ENCODE measurements at regions not wholly inside any gene's neighbourhood (a gene's known extent, or its start where the extent isn't known, plus 50 kb on each side); places are given as distances from the start of the nearest gene placed in this dataset.

DNA sequence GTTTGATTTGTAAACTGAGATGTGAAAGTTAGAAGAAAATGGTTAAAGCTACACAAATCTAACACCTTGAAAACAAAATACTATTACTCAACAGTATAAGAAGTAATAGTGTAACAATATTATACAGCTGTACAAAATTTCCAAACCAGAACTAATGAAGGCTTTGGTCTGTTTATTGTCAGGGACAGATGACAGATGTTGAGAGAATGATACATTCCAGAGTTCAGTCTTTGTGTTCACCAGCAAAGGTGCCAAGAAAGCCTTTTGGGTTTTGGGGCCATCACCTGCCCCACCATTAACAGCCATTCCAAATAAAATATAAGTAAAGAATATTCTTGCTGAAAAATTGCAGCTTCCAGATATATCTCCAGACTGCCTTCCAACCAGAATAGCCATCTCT is 439.3 kb downstream of the PCDH20 start:
- Mint-ChIP-seq H3K36me3 (no peaks in the 10 kb centered on the region), H3K4me1 (no peaks in the 10 kb centered on the region), H3K9me3 (peaks cover 9% of the 10 kb centered on the region), H3K4me3 (no peak overlapping the region), H3K27ac (no peak overlapping the region)
- ATAC-seq (no peak), DNase-seq (ENCODE audit: low spot score in 2 of 2) (no peak)

DNA sequence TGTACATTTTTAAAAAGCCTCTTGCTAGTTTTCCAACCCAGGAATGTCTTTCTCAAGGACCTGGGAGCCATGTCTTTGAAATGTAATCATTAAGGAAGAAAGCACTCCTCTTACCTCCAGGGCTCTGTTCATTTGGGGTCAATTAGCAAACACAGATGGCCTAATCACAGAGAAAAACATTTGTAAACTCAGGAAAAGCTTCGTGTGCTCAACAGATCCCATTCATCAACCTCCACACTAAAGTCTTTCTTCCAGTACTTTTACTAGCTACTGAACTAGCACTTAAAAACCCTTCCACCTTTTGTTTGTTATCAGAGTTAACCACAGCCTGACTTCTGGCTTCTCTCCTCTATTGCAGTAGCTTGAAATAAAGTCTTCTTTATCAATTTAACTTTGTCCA is 441.4 kb downstream of the PCDH20 start:
- no peaks in the 10 kb centered on the region for H3K4me1 Mint-ChIP-seq
- H3K4me3 Mint-ChIP-seq = no peak overlapping the region
- no peak overlapping the region for H3K27ac Mint-ChIP-seq
- DNase-seq (ENCODE audit: low spot score in 2 of 2) (no peak), ATAC-seq (no peak)
- no peaks in the 10 kb centered on the region for H3K36me3 Mint-ChIP-seq
- peaks cover 9% of the 10 kb centered on the region for H3K9me3 Mint-ChIP-seq

DNA sequence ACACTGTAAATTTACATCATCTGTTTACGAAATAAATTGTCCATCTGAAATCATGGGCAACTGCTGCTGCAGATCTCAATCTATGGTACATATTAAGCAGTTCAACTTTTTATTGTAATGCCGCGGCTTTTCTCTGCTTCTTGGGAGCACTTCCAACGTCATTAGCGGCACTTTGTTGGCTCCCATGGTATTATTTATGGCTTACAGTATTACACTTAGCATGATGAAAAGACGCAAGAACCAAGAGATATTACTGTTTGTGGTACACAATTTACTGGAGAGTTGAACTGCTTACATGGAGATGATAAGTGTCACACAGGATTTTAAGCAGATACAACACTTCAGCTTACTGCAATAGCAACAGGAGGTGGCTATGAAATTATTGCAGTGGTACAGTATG is 442.1 kb downstream of the PCDH20 start:
- H3K27ac Mint-ChIP-seq = no peak overlapping the region

DNA sequence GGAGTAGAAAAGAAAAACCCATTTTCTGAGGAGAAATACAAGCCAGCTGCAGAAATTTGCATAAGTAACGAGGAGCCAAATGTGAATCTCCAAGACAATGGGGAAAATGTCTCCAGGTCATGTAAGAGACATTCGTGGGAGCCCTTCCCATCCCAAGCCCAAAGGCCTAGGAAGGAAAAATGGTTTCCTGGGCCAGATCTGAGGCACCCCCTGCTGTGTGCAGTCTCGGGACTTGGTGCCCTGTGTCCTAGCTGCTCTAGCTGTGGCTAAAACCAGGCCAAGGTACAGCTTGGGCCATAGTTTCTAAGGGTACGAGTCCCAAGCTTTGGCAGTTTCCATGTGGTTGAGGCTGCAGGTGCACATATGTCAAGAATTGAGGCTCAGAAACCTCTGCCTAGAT is 444.9 kb downstream of the PCDH20 start:
- H3K36me3 Mint-ChIP-seq = no peaks in the 10 kb centered on the region
- no peak overlapping the region for H3K4me3 Mint-ChIP-seq
- no peak overlapping the region for H3K27ac Mint-ChIP-seq

More for the DNA sequence above, 442.1 kb downstream of the PCDH20 start:
- no peak for ATAC-seq
- no peaks in the 10 kb centered on the region for H3K4me1 Mint-ChIP-seq
- no peaks in the 10 kb centered on the region for H3K36me3 Mint-ChIP-seq
- no peak for DNase-seq (ENCODE audit: low spot score in 2 of 2)
- H3K4me3 Mint-ChIP-seq = no peak overlapping the region
- H3K9me3 Mint-ChIP-seq = peaks cover 9% of the 10 kb centered on the region

DNA sequence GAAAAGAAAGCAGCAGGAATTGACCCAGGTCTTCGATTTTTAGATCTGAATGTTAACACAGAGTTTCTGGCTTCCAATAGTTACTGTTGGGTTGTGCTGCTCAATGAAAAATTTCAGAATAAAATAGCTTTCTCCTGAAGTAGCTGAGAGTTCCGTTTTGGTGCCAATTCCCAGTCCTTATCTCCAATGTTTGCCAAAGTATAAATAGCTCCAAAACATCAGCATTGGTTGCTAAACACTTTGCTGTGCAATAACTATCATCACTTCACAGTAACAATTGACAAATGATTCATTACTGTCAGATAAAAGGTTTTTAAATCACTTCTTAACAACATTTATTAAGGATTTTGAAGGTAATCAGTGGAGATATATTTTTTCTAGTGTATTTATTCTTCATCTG is 446.0 kb downstream of the PCDH20 start:
- H3K27ac Mint-ChIP-seq = no peak overlapping the region
- no peak overlapping the region for H3K4me3 Mint-ChIP-seq
- no peaks in the 10 kb centered on the region for H3K36me3 Mint-ChIP-seq
- DNase-seq (ENCODE audit: low spot score in 2 of 2) = no peak
- H3K4me1 Mint-ChIP-seq = no peaks in the 10 kb centered on the region
- ATAC-seq = no peak
- peaks cover 3% of the 10 kb centered on the region for H3K9me3 Mint-ChIP-seq

More for the DNA sequence above, 444.9 kb downstream of the PCDH20 start:
- Mint-ChIP-seq H3K4me1 (no peaks in the 10 kb centered on the region), H3K9me3 (peaks cover 5% of the 10 kb centered on the region)
- ATAC-seq (no peak), DNase-seq (ENCODE audit: low spot score in 2 of 2) (no peak)

DNA sequence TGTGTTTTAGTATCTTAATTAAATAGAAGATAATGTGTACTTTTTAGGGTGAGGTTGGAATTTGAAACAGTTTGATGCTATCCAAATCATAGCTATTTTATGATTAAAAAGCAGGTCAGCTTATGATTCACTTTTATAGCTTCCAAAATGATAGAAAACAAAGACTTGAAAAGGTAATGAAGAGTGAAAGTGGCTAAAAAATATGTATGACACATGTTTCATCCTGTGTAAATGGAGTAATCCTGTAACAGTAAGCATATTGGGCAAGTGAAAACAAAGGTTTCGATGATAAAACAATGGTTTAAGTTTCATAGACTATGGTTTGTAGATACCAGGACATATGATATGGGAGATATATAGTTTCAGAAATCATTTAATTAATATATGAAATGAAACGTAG is 456.2 kb downstream of the PCDH20 start:
- ATAC-seq (no peak), DNase-seq (ENCODE audit: low spot score in 2 of 2) (no peak)
- Mint-ChIP-seq H3K4me3 (no peak overlapping the region), H3K4me1 (no peaks in the 10 kb centered on the region), H3K36me3 (no peaks in the 10 kb centered on the region), H3K9me3 (peaks cover 14% of the 10 kb centered on the region), H3K27ac (no peak overlapping the region)

DNA sequence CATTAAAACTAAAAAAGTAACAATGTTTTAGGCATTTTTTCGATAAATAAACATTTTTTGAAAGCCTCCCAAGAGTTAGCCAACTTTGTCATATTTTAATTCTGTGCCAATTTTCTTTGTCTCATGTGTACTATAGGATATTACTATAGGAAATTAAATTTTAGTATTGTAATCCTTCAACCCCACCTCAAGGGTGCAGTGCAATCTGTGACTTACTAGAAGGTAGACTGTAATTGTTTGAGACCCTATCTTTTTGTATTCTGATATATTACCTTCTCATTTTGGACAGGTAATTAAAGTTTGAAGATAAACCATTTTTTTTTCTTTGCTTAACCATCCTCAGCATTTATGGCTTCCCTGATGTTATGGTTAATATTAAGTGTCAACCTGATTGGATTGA is 457.8 kb downstream of the PCDH20 start:
- no peaks in the 10 kb centered on the region for H3K4me1 Mint-ChIP-seq
- no peaks in the 10 kb centered on the region for H3K36me3 Mint-ChIP-seq
- no peak overlapping the region for H3K4me3 Mint-ChIP-seq
- DNase-seq (ENCODE audit: low spot score in 2 of 2) (no peak), ATAC-seq (no peak)
- peaks cover 14% of the 10 kb centered on the region for H3K9me3 Mint-ChIP-seq
- no peak overlapping the region for H3K27ac Mint-ChIP-seq

DNA sequence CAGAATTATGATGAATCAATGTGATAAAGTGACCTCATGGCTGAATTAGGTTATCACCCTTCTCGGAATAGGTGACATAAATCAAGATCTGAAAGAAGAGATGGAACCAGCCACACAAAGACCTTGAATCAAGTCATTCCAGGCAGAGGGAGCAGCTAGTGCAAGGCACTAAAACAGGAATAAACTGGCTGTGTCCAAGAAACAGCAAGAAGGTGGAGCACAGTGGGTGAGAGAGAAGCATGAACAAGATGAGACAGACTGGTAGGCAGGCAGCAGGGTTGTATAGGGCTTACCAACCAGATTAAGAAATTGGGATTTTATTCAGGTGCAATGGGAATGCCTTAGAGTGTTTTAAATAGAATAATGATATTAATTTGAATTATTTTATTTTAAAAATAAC is 470.3 kb downstream of the PCDH20 start:
- Mint-ChIP-seq H3K4me3 (no peak overlapping the region), H3K27ac (no peak overlapping the region), H3K4me1 (no peaks in the 10 kb centered on the region), H3K9me3 (peaks cover 15% of the 10 kb centered on the region), H3K36me3 (no peaks in the 10 kb centered on the region)
- ATAC-seq = no peak
- no peak for DNase-seq (ENCODE audit: low spot score in 2 of 2)

DNA sequence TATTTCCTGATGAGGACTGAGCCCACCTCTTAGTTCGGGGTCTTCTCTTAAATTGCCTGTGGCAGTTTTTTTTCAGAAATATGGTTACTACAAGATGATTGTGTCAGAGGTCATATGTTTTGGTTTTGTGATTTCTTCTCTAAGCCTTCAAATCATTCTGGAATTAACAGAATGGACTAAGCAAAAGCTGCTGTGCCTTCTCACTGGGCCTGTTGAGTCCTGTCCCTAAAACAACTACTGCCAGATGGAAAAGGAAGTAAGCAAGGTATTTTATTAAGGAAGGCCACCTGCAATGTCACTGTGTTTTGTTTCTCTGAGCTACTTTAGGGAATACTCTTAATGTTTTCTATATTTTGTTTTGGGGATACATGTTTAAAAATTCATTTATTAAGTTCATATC is 470.8 kb downstream of the PCDH20 start:
- Mint-ChIP-seq H3K4me3 (no peak overlapping the region), H3K9me3 (peaks cover 15% of the 10 kb centered on the region), H3K4me1 (no peaks in the 10 kb centered on the region), H3K36me3 (no peaks in the 10 kb centered on the region), H3K27ac (no peak overlapping the region)
- no peak for ATAC-seq
- no peak for DNase-seq (ENCODE audit: low spot score in 2 of 2)

DNA sequence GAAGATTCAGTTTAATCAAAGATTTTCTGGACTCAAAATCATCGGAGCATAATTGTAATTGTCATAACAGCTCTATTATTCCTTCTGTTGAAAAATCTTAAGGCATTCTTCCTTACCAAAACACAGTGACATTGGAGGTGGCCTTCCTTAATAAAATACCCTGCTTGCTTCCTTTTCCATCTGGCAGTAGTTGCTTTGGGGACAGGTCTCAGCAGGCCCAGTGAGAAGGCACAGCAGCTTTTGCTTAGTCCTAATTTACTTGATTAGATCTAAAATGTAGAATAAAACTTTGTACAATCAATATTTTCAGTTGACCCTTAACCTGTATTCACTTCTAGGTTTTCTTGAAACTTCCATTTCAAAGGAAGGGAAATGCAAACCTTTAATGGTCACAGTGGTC is 471.6 kb downstream of the PCDH20 start:
- no peak for DNase-seq (ENCODE audit: low spot score in 2 of 2)
- H3K4me1 Mint-ChIP-seq = no peaks in the 10 kb centered on the region
- no peak for ATAC-seq
- H3K4me3 Mint-ChIP-seq = no peak overlapping the region
- no peaks in the 10 kb centered on the region for H3K36me3 Mint-ChIP-seq
- peaks cover 19% of the 10 kb centered on the region for H3K9me3 Mint-ChIP-seq
- H3K27ac Mint-ChIP-seq = no peak overlapping the region

DNA sequence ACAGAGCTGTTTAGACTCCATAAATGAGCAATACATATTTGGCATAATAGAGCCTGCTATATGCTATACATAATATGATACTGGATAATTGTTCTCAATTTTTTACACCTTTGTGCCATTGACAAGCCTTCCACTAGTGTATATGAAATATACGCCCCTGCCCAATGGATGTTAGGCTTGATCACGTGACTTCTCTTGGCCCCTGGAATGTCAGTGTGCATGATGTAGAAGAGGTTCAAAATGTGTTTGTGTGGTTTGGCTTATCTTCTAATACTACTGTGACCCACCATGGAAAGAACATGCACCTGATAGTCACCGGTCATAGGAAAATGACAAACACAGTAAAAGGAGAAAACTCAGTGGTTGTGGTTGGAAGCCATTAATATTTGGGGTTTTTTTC is 479.4 kb downstream of the PCDH20 start:
- Mint-ChIP-seq H3K4me3 (no peak overlapping the region), H3K4me1 (no peaks in the 10 kb centered on the region), H3K36me3 (no peaks in the 10 kb centered on the region), H3K27ac (no peak overlapping the region), H3K9me3 (peaks cover 3% of the 10 kb centered on the region)
- ATAC-seq (no peak), DNase-seq (ENCODE audit: low spot score in 2 of 2) (no peak)

DNA sequence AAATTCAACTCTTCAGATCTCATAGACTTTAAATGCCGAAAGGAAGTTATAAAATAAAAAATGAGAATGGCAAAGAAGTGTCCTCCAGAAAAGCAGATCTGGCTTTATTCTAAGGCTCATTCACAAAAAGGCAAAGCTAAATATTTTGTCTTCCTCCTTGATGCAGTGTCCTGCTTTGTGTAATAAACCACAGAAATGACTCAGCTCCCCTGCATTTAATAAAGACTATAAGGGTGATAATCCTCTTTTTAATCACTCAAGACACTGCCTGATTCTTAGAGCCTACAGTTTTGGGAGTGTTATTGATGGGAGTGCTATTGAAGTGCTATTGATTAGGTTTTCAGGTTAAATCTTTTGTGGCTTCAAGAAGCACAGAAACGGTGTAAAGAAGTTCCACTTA is 482.0 kb downstream of the PCDH20 start:
- DNase-seq (ENCODE audit: low spot score in 2 of 2) = no peak
- Mint-ChIP-seq H3K4me1 (no peaks in the 10 kb centered on the region), H3K27ac (no peak overlapping the region), H3K9me3 (no peaks in the 10 kb centered on the region), H3K4me3 (no peak overlapping the region), H3K36me3 (no peaks in the 10 kb centered on the region)
- no peak for ATAC-seq

DNA sequence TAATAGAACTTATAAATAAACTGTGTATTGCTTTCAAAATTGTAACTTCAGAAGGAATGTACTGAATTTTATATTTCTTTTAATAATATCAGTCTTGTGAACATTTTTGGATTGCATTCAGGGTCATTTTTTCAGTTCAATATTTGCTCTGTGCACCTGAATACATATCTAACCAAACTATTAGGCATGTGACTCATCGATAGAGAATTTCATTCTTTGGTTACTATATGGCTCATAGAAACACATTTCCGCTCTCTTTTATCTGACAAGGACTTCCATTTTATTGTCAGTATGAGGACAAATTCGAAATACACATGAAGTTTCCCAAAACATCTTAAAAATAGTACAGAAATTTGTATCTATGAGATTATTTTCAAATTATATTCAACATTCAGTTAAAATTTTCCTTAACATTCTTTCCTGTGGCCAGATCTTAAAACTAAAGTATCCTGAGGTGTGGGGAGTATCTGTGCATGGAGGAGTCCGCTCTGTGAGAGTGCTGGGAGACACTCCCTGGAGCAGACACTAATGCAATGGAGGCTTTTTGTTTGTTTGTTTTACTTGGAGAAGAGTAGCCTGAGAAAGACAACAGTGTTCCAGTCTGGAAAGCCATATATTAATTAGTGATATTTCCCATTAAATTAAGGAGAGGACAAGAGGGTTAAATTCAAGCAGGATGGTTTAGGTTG is 483.6 kb downstream of the PCDH20 start:
- Mint-ChIP-seq H3K27ac (no peak overlapping the region), H3K4me1 (no peaks in the 10 kb centered on the region), H3K36me3 (no peaks in the 10 kb centered on the region), H3K9me3 (no peaks in the 10 kb centered on the region), H3K4me3 (no peak overlapping the region)
- ATAC-seq = no peak
- no peak for DNase-seq (ENCODE audit: low spot score in 2 of 2)

DNA sequence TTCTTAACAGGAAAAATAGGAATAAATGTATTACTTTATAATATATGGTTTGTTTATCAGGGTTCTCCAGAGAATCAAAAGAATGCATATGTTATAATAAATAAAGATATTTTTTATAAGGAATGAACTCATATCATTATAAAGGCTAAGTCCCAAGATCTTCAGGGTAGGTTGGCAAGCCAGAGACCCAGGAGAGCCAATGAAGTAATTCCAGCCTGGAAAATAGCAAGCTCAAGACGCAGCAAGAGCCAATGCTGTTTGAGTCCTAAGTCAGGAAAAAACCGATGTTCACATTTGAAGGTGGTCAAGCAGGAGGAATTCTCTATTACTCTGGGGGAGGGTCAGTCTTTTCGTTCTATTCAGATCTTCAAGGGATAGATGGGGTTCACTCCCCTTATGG is 490.0 kb downstream of the PCDH20 start:
- ATAC-seq (no peak), DNase-seq (ENCODE audit: low spot score in 2 of 2) (no peak)
- Mint-ChIP-seq H3K4me1 (no peaks in the 10 kb centered on the region), H3K27ac (no peak overlapping the region), H3K4me3 (no peak overlapping the region), H3K9me3 (peaks cover 7% of the 10 kb centered on the region), H3K36me3 (no peaks in the 10 kb centered on the region)

DNA sequence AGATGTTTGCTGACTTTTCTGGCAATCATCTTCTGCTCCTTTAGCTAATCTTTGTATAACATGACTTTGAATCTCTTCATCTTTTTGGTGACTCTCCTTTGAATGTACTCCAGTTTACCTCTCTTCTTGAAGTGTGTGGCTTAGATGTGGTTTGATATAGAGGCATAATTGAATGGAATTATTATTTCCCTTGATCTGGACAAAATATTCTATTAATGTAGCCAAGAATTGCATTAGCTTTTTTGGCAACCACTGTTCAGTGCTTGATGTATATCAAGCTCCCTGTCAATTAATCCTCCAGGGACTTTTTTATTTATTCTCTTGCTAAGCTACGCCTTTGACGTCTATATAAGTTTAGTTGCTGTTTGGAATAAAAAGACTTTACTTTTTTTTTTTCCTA is 490.8 kb downstream of the PCDH20 start:
- ATAC-seq (no peak), DNase-seq (ENCODE audit: low spot score in 2 of 2) (no peak)
- no peaks in the 10 kb centered on the region for H3K36me3 Mint-ChIP-seq
- no peaks in the 10 kb centered on the region for H3K4me1 Mint-ChIP-seq
- H3K9me3 Mint-ChIP-seq = peaks cover 7% of the 10 kb centered on the region
- H3K27ac Mint-ChIP-seq = no peak overlapping the region
- no peak overlapping the region for H3K4me3 Mint-ChIP-seq

DNA sequence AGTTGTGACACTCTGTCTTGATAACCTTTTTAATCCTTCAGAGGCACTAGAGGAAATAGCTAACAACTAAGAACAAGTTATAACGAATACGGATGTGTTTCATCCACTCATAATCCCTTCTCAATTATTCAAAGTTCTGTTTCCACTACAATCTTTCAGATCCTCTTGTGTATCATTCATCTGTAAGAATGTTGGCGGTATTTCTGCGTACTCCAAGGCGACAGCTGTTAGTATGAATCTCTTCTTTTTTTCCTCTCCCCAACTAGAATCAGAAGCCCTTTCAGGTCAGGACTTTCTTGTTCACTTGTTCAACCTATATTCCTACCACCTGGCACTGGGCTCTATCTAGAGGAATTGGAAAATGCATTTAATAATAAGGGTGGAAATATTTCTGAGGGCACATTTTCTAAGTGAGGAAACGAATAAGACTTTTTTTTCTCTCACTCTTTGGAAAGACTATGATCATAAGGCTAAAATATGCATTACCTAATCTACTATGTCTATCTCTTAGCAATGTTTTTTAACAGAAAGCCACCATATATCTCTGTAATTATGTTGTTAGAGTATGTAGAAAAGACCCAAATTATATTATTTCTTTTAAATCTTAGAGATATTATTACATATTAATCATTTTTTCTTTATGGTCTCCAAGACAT is 492.9 kb downstream of the PCDH20 start:
- Mint-ChIP-seq H3K36me3 (no peaks in the 10 kb centered on the region), H3K4me1 (no peaks in the 10 kb centered on the region), H3K27ac (no peak overlapping the region), H3K4me3 (no peak overlapping the region), H3K9me3 (peaks cover 13% of the 10 kb centered on the region)
- DNase-seq (ENCODE audit: low spot score in 2 of 2) (no peak), ATAC-seq (no peak)

Data from stimulated activated effector memory CD8-positive, alpha-beta T cell treated with anti-CD3 and anti-CD28 coated beads, Interleukin-12 subunit alpha, Interleukin-12 subunit beta, amount 100 ng/mL, for 72 hours (primary cell).